Effector memory CD4-positive, alpha-beta T cell (primary cell): ENCODE measurements at regions not wholly inside any gene's neighbourhood (a gene's known extent, or its start where the extent isn't known, plus 50 kb on each side); places are given as distances from the start of the nearest gene placed in this dataset.

Experiments used
- DNase-seq, 3 donors: peaks; one replicate each; pipeline ENCODE4 v3.0.0-alpha.2; 2020
- H3K27ac ChIP-seq: 2 replicates; pipeline ENCODE4 v1.7.0; 2013; ENCODE audit warnings: mild to moderate bottlenecking, low read length, moderate library complexity; ENCODE audit not compliant: insufficient read depth, poor library complexity, severe bottlenecking
- H3K27me3 ChIP-seq: replicated peaks from 2 replicates; pipeline ENCODE4 v1.7.0; 2013; ENCODE audit warnings: mild to moderate bottlenecking, low read length; ENCODE audit not compliant: insufficient read depth, control insufficient read depth, poor library complexity, severe bottlenecking
- H3K36me3 ChIP-seq: 2 replicates; pipeline ENCODE4 v1.7.0; 2013; ENCODE audit warnings: mild to moderate bottlenecking, low read length, moderate library complexity; ENCODE audit not compliant: control insufficient read depth, insufficient read depth
- H3K4me1 ChIP-seq: 2 replicates; pipeline ENCODE4 v1.7.0; 2013; ENCODE audit warnings: low read length, mild to moderate bottlenecking; ENCODE audit not compliant: control insufficient read depth, insufficient read depth, poor library complexity, severe bottlenecking
- H3K4me3 ChIP-seq: 2 replicates; pipeline ENCODE4 v1.7.0; 2013; ENCODE audit warnings: low read length, low read depth, mild to moderate bottlenecking; ENCODE audit not compliant: insufficient read depth, poor library complexity, severe bottlenecking
- H3K9me3 ChIP-seq: 2 replicates; pipeline ENCODE4 v1.7.0; 2013; ENCODE audit warnings: mild to moderate bottlenecking, low read length, moderate library complexity; ENCODE audit not compliant: control insufficient read depth

- H3K27me3 ChIP-seq, result no peaks in the 10 kb centered on the region
- H3K4me3 ChIP-seq, result no peak overlapping the region
- no peaks in the 10 kb centered on the region for H3K36me3 ChIP-seq
- DNase-seq, result no peak
- no peak overlapping the region for H3K27ac ChIP-seq
- H3K4me1 ChIP-seq, result peaks cover 5% of the 10 kb centered on the region
- H3K9me3 ChIP-seq, result no peaks in the 10 kb centered on the region
Measured at GRCh38 chr13:31920727-31921100, 110.9 kb upstream of the FRY start.

DNA sequence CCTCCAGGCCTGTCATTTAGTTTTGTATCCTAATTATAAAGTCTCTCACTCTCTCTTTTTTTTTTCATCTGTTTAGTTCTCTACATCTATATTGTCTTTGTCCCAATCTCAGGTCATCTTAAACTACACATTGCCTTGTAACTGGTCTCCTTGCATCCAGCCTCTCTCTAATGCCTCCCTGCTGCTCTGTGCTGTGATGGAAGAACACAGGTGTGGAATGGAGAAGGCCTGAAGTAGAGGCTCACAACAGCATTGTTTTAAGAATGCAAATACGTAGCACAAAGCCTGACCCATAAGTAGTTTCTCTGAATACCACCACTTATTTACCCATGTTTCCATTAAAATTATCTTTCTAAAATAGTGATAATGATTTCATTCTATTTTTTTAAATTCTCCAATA, 108.8 kb upstream of the FRY start:
- H3K4me1 ChIP-seq, result peaks cover 14% of the 10 kb centered on the region
- no peaks in the 10 kb centered on the region for H3K27me3 ChIP-seq
- H3K4me3 ChIP-seq, result no peak overlapping the region
- no peaks in the 10 kb centered on the region for H3K9me3 ChIP-seq
- H3K36me3 ChIP-seq, result no peaks in the 10 kb centered on the region
- no peak overlapping the region for H3K27ac ChIP-seq
- no peak for DNase-seq

GRCh38 chr13:31923134-31923763, 108.3 kb upstream of the FRY start:
- H3K4me1 ChIP-seq, result peaks cover 16% of the 10 kb centered on the region
- H3K9me3 ChIP-seq, result no peaks in the 10 kb centered on the region
- H3K27ac ChIP-seq, result no peak overlapping the region
- no peak overlapping the region for H3K4me3 ChIP-seq
- DNase-seq, result no peak
- no peaks in the 10 kb centered on the region for H3K36me3 ChIP-seq
- no peaks in the 10 kb centered on the region for H3K27me3 ChIP-seq

GRCh38 chr13:31925079-31925478, 106.5 kb upstream of the FRY start:
- Histone ChIP-seq H3K4me1 (peaks cover 22% of the 10 kb centered on the region), H3K9me3 (no peaks in the 10 kb centered on the region)
- DNase-seq, result no peak

DNA sequence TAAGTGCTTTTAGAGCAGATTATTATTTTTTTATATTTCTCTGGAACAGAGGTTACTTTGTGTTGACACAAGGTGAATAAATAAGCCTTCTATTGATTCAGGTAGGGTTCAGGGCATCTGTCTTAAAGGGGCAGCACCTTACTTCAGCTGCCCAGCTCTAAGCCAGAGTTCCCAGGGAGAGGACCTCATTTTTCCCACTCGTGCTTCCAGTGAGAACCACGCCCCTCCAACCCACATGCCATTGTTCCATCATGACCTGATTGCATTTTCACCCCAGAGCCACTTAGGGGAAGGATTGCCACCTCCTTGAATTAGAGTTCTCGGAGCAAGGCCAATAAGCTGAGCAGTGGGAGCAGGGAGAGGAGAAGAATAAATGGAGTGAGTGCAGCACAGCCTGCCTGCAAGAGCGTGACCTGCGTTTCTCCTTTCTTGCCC, 104.3 kb upstream of the FRY start:
- H3K36me3 ChIP-seq, result no peaks in the 10 kb centered on the region
- H3K4me3 ChIP-seq, result no peak overlapping the region
- H3K9me3 ChIP-seq, result no peaks in the 10 kb centered on the region
- peaks cover 33% of the 10 kb centered on the region for H3K4me1 ChIP-seq
- no peak for DNase-seq
- H3K27me3 ChIP-seq, result no peaks in the 10 kb centered on the region
- H3K27ac ChIP-seq, result no peak overlapping the region

More at GRCh38 chr13:31925079-31925478, 106.5 kb upstream of the FRY start:
- Histone ChIP-seq H3K27ac (no peak overlapping the region), H3K36me3 (no peaks in the 10 kb centered on the region), H3K27me3 (no peaks in the 10 kb centered on the region), H3K4me3 (no peak overlapping the region)

DNA sequence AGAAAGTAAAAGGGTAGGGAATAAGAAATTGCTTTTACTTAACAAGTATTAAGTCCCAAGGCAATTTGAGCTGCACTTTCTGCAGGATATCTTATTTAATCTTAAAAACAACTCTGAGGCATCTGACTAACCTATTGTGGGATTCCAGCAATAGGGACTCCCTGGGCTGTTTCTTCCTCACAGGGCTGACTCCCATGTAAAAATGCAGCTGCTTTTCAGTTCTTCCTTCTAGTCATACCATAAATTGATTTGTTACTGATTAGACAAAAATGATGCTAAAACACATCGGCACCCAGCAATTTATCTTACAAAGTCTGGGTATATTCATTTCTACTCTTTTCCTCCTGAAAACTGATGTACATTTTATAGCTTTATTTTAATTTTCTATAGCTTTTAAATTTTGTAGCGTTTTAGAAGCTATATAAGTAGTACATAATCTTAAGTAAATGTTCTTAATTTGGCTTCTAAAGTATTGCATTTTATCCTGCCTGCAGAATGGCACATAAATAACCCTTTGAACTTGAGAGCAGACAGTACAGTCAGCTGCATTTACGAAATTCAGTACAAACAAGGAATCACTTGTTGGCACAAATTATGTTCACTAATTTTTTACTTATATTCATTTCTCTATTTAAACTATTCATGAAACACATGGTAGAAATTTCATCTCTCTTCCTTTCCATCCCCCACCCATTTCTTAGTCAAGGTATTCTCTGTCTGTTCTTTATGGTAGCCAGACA, 102.4 kb upstream of the FRY start:
- no peak for DNase-seq
- Histone ChIP-seq H3K27ac (no peak overlapping the region), H3K4me3 (no peak overlapping the region)

DNA sequence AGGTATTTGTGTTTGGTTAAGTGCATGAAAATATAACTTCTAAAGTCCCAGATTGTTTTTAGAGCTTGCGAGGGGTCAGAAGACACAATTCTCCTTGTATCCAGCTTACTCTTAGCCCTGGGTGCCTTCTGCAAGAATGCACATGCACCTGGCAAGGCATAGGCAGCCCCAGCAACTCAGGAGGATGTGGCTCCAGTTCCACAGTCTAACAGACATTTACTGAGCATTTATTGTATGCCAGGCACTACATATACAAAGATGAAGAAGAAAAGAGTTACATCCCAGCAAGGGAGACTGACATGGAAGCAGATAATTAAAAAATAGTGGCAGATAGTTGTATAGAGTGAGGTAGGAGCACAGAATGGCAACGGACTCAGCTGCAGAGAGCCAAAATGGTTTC, 101.1 kb upstream of the FRY start:
- Histone ChIP-seq H3K4me3 (no peak overlapping the region), H3K27ac (no peak overlapping the region), H3K27me3 (no peaks in the 10 kb centered on the region), H3K36me3 (no peaks in the 10 kb centered on the region), H3K4me1 (peaks cover 33% of the 10 kb centered on the region), H3K9me3 (no peaks in the 10 kb centered on the region)
- DNase-seq, result no peak

More for the DNA sequence above, 102.4 kb upstream of the FRY start:
- Histone ChIP-seq H3K27me3 (no peaks in the 10 kb centered on the region), H3K4me1 (peaks cover 33% of the 10 kb centered on the region), H3K9me3 (no peaks in the 10 kb centered on the region), H3K36me3 (no peaks in the 10 kb centered on the region)

- Histone ChIP-seq H3K4me1 (peaks cover 33% of the 10 kb centered on the region), H3K27me3 (no peaks in the 10 kb centered on the region), H3K4me3 (no peak overlapping the region), H3K27ac (no peak overlapping the region), H3K9me3 (no peaks in the 10 kb centered on the region), H3K36me3 (no peaks in the 10 kb centered on the region)
- no peak for DNase-seq
Measured at GRCh38 chr13:31930901-31931522, 100.6 kb upstream of the FRY start.

- Histone ChIP-seq H3K36me3 (no peaks in the 10 kb centered on the region), H3K27ac (no peak overlapping the region), H3K27me3 (no peaks in the 10 kb centered on the region), H3K9me3 (no peaks in the 10 kb centered on the region), H3K4me3 (no peak overlapping the region), H3K4me1 (no peaks in the 10 kb centered on the region)
- DNase-seq, result no peak
Measured at GRCh38 chr13:31937436-31937835, 94.1 kb upstream of the FRY start.

DNA sequence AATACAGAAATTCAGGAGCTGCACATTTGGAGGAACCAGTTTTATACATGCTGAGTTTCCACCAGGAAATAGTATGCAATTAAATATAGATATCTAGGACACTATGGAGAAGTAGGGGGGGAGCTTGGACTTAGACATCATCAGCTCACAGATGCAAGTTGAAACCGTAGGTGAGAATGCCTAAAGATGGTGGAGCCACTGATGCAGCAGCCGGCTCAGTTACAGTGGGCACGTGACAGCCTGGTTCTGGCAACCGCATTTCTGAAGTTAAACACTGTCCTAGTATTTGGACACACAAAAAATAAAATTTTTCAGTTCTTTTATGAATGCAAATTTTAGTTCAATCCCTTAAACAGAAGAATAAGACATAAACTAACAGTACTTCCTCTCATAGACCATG, 91.5 kb upstream of the FRY start:
- Histone ChIP-seq H3K9me3 (no peaks in the 10 kb centered on the region), H3K4me1 (no peaks in the 10 kb centered on the region), H3K27ac (no peak overlapping the region), H3K27me3 (no peaks in the 10 kb centered on the region), H3K4me3 (no peak overlapping the region), H3K36me3 (no peaks in the 10 kb centered on the region)
- no peak for DNase-seq
